HG03066 (cell line): ENCODE measurements at regions not wholly inside any gene's neighbourhood (a gene's known extent, or its start where the extent isn't known, plus 50 kb on each side); places are given as distances from the start of the nearest gene placed in this dataset.
"Not testable (repeated sequence)": the region's sequence is repeated elsewhere in the genome, so short reads cannot be mapped to it uniquely, and the experiment has no call there.

Experiments
- ATAC-seq: cut with Tn5 transposase; IDR thresholded peaks from one replicate; pipeline ENCODE4 v1.9.1; 2021; ENCODE audit warnings: low read depth; ENCODE audit not compliant: unreplicated experiment

- no peak for ATAC-seq
Observed at GRCh38 chr6:141790921-141791320, 341.8 kb upstream of the GJE1 start.

- no peak for ATAC-seq
Observed at GRCh38 chr6:141788096-141788495, 344.6 kb upstream of the GJE1 start.

- no peak for ATAC-seq
Observed at GRCh38 chr6:141783585-141783984, 349.1 kb upstream of the GJE1 start.

GRCh38 chr6:141780296-141780695, 352.4 kb upstream of the GJE1 start:
- no peak for ATAC-seq

- no peak for ATAC-seq
Observed at GRCh38 chr6:141764388-141764787, 368.3 kb upstream of the GJE1 start.

- ATAC-seq, result no peak
Observed at GRCh38 chr6:141758430-141758829, 374.3 kb upstream of the GJE1 start.

- ATAC-seq, result no peak
Observed at GRCh38 chr6:141753180-141753579, 379.5 kb upstream of the GJE1 start.

- no peak for ATAC-seq
Observed at GRCh38 chr6:141752677-141753076, 380.0 kb upstream of the GJE1 start.

GRCh38 chr6:141746324-141746723, 386.4 kb upstream of the GJE1 start:
- ATAC-seq, result not testable (repeated sequence)

GRCh38 chr6:141744971-141745370, 387.8 kb upstream of the GJE1 start:
- ATAC-seq, result no peak

GRCh38 chr6:141744194-141744925, 388.4 kb upstream of the GJE1 start:
- no peak for ATAC-seq

GRCh38 chr6:141736104-141736503, 396.6 kb upstream of the GJE1 start:
- ATAC-seq, result no peak

GRCh38 chr6:141735126-141735525, 397.6 kb upstream of the GJE1 start:
- no peak for ATAC-seq

GRCh38 chr6:141734071-141734840, 398.5 kb upstream of the GJE1 start:
- no peak for ATAC-seq

- no peak for ATAC-seq
Observed at GRCh38 chr6:141729146-141729545, 403.6 kb upstream of the GJE1 start.

GRCh38 chr6:141728330-141728729, 404.4 kb upstream of the GJE1 start:
- ATAC-seq, result no peak

- ATAC-seq, result no peak
Observed at GRCh38 chr6:141726248-141726647, 406.5 kb upstream of the GJE1 start.

GRCh38 chr6:141724731-141725130, 408.0 kb upstream of the GJE1 start:
- no peak for ATAC-seq

- no peak for ATAC-seq
Observed at GRCh38 chr6:141719476-141719875, 413.2 kb upstream of the GJE1 start.

- no peak for ATAC-seq
Observed at GRCh38 chr6:141705431-141705830, 427.3 kb upstream of the GJE1 start.

GRCh38 chr6:141704151-141704550, 428.6 kb upstream of the GJE1 start:
- no peak for ATAC-seq

- ATAC-seq, result no peak
Observed at GRCh38 chr6:141701732-141702131, 431.0 kb upstream of the GJE1 start.
